Ascending aorta (tissue), 2 donors: ENCODE measurements at regions not wholly inside any gene's neighbourhood (a gene's known extent, or its start where the extent isn't known, plus 50 kb on each side); places are given as distances from the start of the nearest gene placed in this dataset.
A peak's percentile ranks its signal among the peaks of the same experiment; 100 is the strongest.

ENCODE experiments used
- DNase-seq, 2 donors: peaks; one replicate each; pipeline ENCODE4 v3.0.0-alpha.2; 2019; ENCODE audit warnings: low spot score in 2 of 2
- H3K27ac ChIP-seq, 2 donors: fragments of 200-600 bp; sonication (generic); one replicate each; pipeline ENCODE4 v1.5.1; 2016 to 2017; ENCODE audit warnings: mild to moderate bottlenecking in 1 of 2
- H3K27me3 ChIP-seq: fragments of 200-600 bp; sonication (generic); one replicate; pipeline ENCODE4 v1.5.1; 2017
- H3K36me3 ChIP-seq, 2 donors: fragments of 200-600 bp; sonication (generic); one replicate each; pipeline ENCODE4 v1.5.1; 2016
- H3K4me1 ChIP-seq, 2 donors: fragments of 200-600 bp; sonication (generic); one replicate each; pipeline ENCODE4 v1.5.1; 2016 to 2017; ENCODE audit warnings: mild to moderate bottlenecking in 1 of 2
- H3K4me3 ChIP-seq, 2 donors: fragments of 200-600 bp; sonication (generic); one replicate each; pipeline ENCODE4 v1.5.1; 2016 to 2017; ENCODE audit warnings: mild to moderate bottlenecking in 1 of 2
- H3K9me3 ChIP-seq, 2 donors: fragments of 200-600 bp; sonication (generic); one replicate each; pipeline ENCODE4 v1.5.1; 2016
- intact Hi-C: fragments of 100-400 bp; cut with DNase I; formaldehyde crosslinking; loops from one replicate; pipeline ENCODE4 v1.15.1; 2023
- TF ChIP-seq, protein P1 (sequence below), 3 experiments: fragments of 200-600 bp in 2 of 3; fragments of 450-650 bp in 1 of 3; sonication (generic) in 2 of 3; IDR thresholded peaks; one replicate each; pipeline ENCODE4 v1.5.1; 2016 to 2019; ENCODE audit warnings: antibody characterized with exemption in 3 of 3, mild to moderate bottlenecking in 1 of 3, moderate library complexity in 1 of 3

DNA sequence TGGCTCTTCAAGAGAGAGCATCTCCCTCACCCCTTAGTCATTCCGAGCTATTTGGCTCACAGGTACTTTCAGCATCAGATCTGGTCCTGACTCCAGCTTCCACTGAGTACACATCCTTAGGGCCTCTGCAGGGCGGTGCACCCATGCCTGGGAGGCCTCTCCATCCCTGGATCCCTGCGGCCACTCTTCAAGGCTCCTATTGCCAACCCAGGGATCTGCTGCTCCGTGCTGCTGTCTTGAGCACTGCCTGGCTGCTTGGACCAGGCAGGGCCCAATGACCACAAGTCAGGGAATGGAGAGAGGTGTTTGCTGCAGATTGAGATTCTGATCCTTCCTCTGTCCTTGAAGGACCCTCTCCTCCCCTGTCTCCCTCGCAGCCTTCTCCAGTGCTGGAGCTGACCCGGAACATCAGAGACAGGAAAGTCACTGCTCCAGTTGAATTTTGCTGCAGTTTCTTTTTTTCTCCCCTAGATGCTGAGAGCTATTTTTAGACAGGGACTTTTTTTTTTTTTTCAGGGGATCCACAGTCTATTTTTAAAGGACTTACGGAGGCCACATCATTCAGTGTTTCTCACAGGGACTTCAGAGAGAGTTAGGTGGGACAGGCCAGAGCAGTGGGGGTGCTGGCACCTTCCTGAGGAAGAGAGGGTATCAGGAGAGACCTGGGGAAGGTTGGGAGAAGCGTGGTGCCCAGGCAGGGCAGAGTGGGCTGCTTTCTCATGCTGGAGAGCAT lies 50.1 kb upstream of the KCNA1 start:
- Histone ChIP-seq H3K4me3 (no peak overlapping the region), H3K4me1 (peaks cover 3 to 10% of the 10 kb centered on the region in 2 donors), H3K27ac (peak overlapping the region in 1 of 2 donors; percentile 29), H3K27me3 (no peaks in the 10 kb centered on the region), H3K9me3 (no peaks in the 10 kb centered on the region), H3K36me3 (no peaks in the 10 kb centered on the region)
- DNase-seq: no peak
- intact Hi-C loops: loop anchor here (5.0 kb wide), 1 partner anchor 568 kb away; no protein-coding TSS in a partner anchor
- TF ChIP-seq, protein P1, sequence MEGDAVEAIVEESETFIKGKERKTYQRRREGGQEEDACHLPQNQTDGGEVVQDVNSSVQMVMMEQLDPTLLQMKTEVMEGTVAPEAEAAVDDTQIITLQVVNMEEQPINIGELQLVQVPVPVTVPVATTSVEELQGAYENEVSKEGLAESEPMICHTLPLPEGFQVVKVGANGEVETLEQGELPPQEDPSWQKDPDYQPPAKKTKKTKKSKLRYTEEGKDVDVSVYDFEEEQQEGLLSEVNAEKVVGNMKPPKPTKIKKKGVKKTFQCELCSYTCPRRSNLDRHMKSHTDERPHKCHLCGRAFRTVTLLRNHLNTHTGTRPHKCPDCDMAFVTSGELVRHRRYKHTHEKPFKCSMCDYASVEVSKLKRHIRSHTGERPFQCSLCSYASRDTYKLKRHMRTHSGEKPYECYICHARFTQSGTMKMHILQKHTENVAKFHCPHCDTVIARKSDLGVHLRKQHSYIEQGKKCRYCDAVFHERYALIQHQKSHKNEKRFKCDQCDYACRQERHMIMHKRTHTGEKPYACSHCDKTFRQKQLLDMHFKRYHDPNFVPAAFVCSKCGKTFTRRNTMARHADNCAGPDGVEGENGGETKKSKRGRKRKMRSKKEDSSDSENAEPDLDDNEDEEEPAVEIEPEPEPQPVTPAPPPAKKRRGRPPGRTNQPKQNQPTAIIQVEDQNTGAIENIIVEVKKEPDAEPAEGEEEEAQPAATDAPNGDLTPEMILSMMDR (IDR thresholded peaks at IDR 0.05): no peak
